Mesendoderm (in vitro differentiated cells): ENCODE measurements at regions not wholly inside any gene's neighbourhood (a gene's known extent, or its start where the extent isn't known, plus 50 kb on each side); places are given as distances from the start of the nearest gene placed in this dataset.
A peak's percentile ranks its signal among the peaks of the same experiment; 100 is the strongest.

Source experiments
- DNase-seq: peaks from one replicate; pipeline ENCODE4 v3.0.0; 2013
- H2AK5ac ChIP-seq: 2 replicates; pipeline ENCODE4 v1.6.1; 2013; ENCODE audit warnings: low read length, inconsistent platforms
- H2BK120ac ChIP-seq: 2 replicates; pipeline ENCODE4 v1.6.1; 2013; ENCODE audit warnings: low read depth, mild to moderate bottlenecking, low read length, moderate library complexity, mixed read lengths
- H2BK15ac ChIP-seq: replicated peaks from 2 replicates; pipeline ENCODE4 v1.6.1; 2013; ENCODE audit warnings: low read depth, mild to moderate bottlenecking, moderate library complexity
- H2BK5ac ChIP-seq: 2 replicates; pipeline ENCODE4 v1.6.1; 2013; ENCODE audit warnings: low read length, inconsistent platforms
- H3K18ac ChIP-seq: 2 replicates; pipeline ENCODE4 v1.6.1; 2013; ENCODE audit warnings: mild to moderate bottlenecking, low read length, mixed read lengths
- H3K23ac ChIP-seq: one replicate; pipeline ENCODE4 v1.6.1; 2013; ENCODE audit warnings: low read length
- H3K27ac ChIP-seq: 2 replicates; pipeline ENCODE4 v1.5.1; 2013; ENCODE audit warnings: low read depth, mild to moderate bottlenecking, inconsistent platforms, low read length, moderate library complexity
- H3K27me3 ChIP-seq: 2 replicates; pipeline ENCODE4 v1.6.1; 2013; ENCODE audit warnings: low read length, control low read depth, mild to moderate bottlenecking, inconsistent platforms; ENCODE audit not compliant: insufficient read depth, poor library complexity
- H3K36me3 ChIP-seq: 2 replicates; pipeline ENCODE4 v1.6.1; 2013; ENCODE audit warnings: low read length, inconsistent platforms; ENCODE audit not compliant: control insufficient read depth, insufficient read depth
- H3K4ac ChIP-seq: one replicate; pipeline ENCODE4 v1.6.1; 2013; ENCODE audit warnings: low read depth, mild to moderate bottlenecking, low read length, moderate library complexity
- H3K4me1 ChIP-seq: 2 replicates; pipeline ENCODE4 v1.6.1; 2013; ENCODE audit warnings: low read depth, low read length, inconsistent platforms; ENCODE audit not compliant: control insufficient read depth
- H3K4me2 ChIP-seq: 2 replicates; pipeline ENCODE4 v1.6.1; 2013; ENCODE audit warnings: low read length
- H3K4me3 ChIP-seq: 2 replicates; pipeline ENCODE4 v1.5.1; 2013; ENCODE audit warnings: mild to moderate bottlenecking, low read length
- H3K56ac ChIP-seq: one replicate; pipeline ENCODE4 v1.6.1; 2013; ENCODE audit warnings: low read length
- H3K79me1 ChIP-seq: 2 replicates; pipeline ENCODE4 v1.6.1; 2013; ENCODE audit warnings: low read length, inconsistent platforms
- H3K79me2 ChIP-seq: 2 replicates; pipeline ENCODE4 v1.6.1; 2013; ENCODE audit warnings: mild to moderate bottlenecking, low read length; ENCODE audit not compliant: control insufficient read depth, insufficient read depth
- H3K9ac ChIP-seq: 2 replicates; pipeline ENCODE4 v1.6.1; 2013; ENCODE audit warnings: low read length, inconsistent platforms
- H4K5ac ChIP-seq: one replicate; pipeline ENCODE4 v1.6.1; 2013; ENCODE audit warnings: low read length
- H4K8ac ChIP-seq: one replicate; pipeline ENCODE4 v1.6.1; 2013; ENCODE audit warnings: low read depth, mild to moderate bottlenecking, control low read depth, low read length, moderate library complexity
- WGBS: extraction: QIAGEN DNeasy Blood & Tissue Kit; methylation state at CpG from one replicate; pipeline ENCODE4 v1.1.7; 2013; ENCODE audit warnings: low lambda C conversion rate, missing lambda C conversion rate; ENCODE audit not compliant: insufficient coverage; ENCODE audit errors: extremely low coverage; 5-methylcytosine and 5-hydroxymethylcytosine counted together

GRCh38 chr21:20351138-20351537, 647.1 kb upstream of the NCAM2 start:
- Histone ChIP-seq H3K36me3 (no peaks in the 10 kb centered on the region), H3K4me2 (no peak overlapping the region), H2AK5ac (no peak overlapping the region), H3K79me2 (no peaks in the 10 kb centered on the region), H3K9ac (no peak overlapping the region), H2BK5ac (no peak overlapping the region), H2BK120ac (no peak overlapping the region), H3K56ac (no peak overlapping the region), H3K4me3 (no peak overlapping the region), H2BK15ac (no peak overlapping the region), H4K8ac (no peak overlapping the region), H3K27ac (no peak overlapping the region), H3K79me1 (no peaks in the 10 kb centered on the region), H3K23ac (no peak overlapping the region), H3K27me3 (no peaks in the 10 kb centered on the region), H4K5ac (no peak overlapping the region), H3K4me1 (no peaks in the 10 kb centered on the region), H3K18ac (no peak overlapping the region), H3K4ac (no peak overlapping the region)
- no CpG with 5 or more reads among the region's 4 CpGs for WGBS
- DNase-seq, result no peak

GRCh38 chr21:20353351-20353750, 644.9 kb upstream of the NCAM2 start:
- H3K79me2 ChIP-seq, result no peaks in the 10 kb centered on the region
- no peak overlapping the region for H3K9ac ChIP-seq
- H2BK5ac ChIP-seq, result no peak overlapping the region
- no peak for DNase-seq
- no peak overlapping the region for H3K4me3 ChIP-seq
- H3K56ac ChIP-seq, result no peak overlapping the region
- H4K8ac ChIP-seq, result no peak overlapping the region
- no peak overlapping the region for H3K4ac ChIP-seq
- no peak overlapping the region for H3K18ac ChIP-seq
- no peak overlapping the region for H3K23ac ChIP-seq
- H3K27ac ChIP-seq, result no peak overlapping the region
- H3K36me3 ChIP-seq, result no peaks in the 10 kb centered on the region
- H3K27me3 ChIP-seq, result no peaks in the 10 kb centered on the region
- H3K4me2 ChIP-seq, result no peak overlapping the region
- H2AK5ac ChIP-seq, result no peak overlapping the region
- H2BK120ac ChIP-seq, result no peak overlapping the region
- H3K79me1 ChIP-seq, result no peaks in the 10 kb centered on the region
- H4K5ac ChIP-seq, result no peak overlapping the region
- no peak overlapping the region for H2BK15ac ChIP-seq
- no peaks in the 10 kb centered on the region for H3K4me1 ChIP-seq
- WGBS, result no CpG with 5 or more reads among the region's 2 CpGs

- Histone ChIP-seq H2AK5ac (no peak overlapping the region), H3K27ac (no peak overlapping the region), H3K9ac (no peak overlapping the region), H3K23ac (no peak overlapping the region), H3K4me2 (no peak overlapping the region), H3K56ac (no peak overlapping the region), H3K79me2 (no peaks in the 10 kb centered on the region), H3K4ac (no peak overlapping the region), H3K4me1 (no peaks in the 10 kb centered on the region), H3K18ac (no peak overlapping the region), H3K4me3 (no peak overlapping the region), H2BK15ac (no peak overlapping the region), H2BK120ac (no peak overlapping the region), H4K5ac (no peak overlapping the region), H4K8ac (no peak overlapping the region), H3K79me1 (no peaks in the 10 kb centered on the region), H3K27me3 (no peaks in the 10 kb centered on the region), H2BK5ac (no peak overlapping the region), H3K36me3 (no peaks in the 10 kb centered on the region)
- no CpG with 5 or more reads among the region's 4 CpGs for WGBS
- no peak for DNase-seq
Measured at GRCh38 chr21:20373031-20373430, 625.2 kb upstream of the NCAM2 start.

DNA sequence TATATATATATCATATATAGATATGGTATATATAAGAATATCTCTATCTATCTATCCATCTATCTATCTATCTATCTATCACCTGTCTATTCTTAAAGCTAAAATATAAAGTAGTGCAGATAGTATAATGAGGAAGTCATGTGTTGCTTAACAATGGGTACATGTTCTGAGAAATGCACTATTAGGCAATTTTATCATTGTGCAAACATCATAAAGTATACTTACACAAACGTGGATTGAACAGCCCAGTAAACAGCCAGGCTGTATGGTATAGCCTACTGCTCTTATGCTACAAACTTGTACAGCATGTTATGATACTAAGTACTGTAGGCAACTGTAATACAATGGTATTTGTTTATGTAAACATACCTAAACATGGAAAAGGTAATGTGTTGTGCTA, 621.0 kb upstream of the NCAM2 start:
- no peak overlapping the region for H4K8ac ChIP-seq
- no peak overlapping the region for H3K4ac ChIP-seq
- H3K79me2 ChIP-seq, result no peaks in the 10 kb centered on the region
- no peak overlapping the region for H3K4me3 ChIP-seq
- H3K27ac ChIP-seq, result no peak overlapping the region
- H3K27me3 ChIP-seq, result no peaks in the 10 kb centered on the region
- no peaks in the 10 kb centered on the region for H3K36me3 ChIP-seq
- no peak overlapping the region for H3K23ac ChIP-seq
- WGBS, result no CpG with 5 or more reads among the region's 1 CpG
- no peaks in the 10 kb centered on the region for H3K4me1 ChIP-seq
- no peak overlapping the region for H3K18ac ChIP-seq
- no peak overlapping the region for H3K4me2 ChIP-seq
- no peaks in the 10 kb centered on the region for H3K79me1 ChIP-seq
- no peak overlapping the region for H4K5ac ChIP-seq
- no peak for DNase-seq
- no peak overlapping the region for H2BK15ac ChIP-seq
- H2AK5ac ChIP-seq, result no peak overlapping the region
- H3K56ac ChIP-seq, result no peak overlapping the region
- no peak overlapping the region for H2BK120ac ChIP-seq
- H3K9ac ChIP-seq, result no peak overlapping the region
- no peak overlapping the region for H2BK5ac ChIP-seq

GRCh38 chr21:20388400-20388799, 609.8 kb upstream of the NCAM2 start:
- Histone ChIP-seq H4K5ac (no peak overlapping the region), H3K18ac (no peak overlapping the region), H3K79me1 (no peaks in the 10 kb centered on the region), H3K79me2 (no peaks in the 10 kb centered on the region), H3K4me1 (no peaks in the 10 kb centered on the region), H3K4me3 (no peak overlapping the region), H2AK5ac (no peak overlapping the region), H3K56ac (no peak overlapping the region), H3K36me3 (no peaks in the 10 kb centered on the region), H3K23ac (no peak overlapping the region), H3K27me3 (no peaks in the 10 kb centered on the region), H2BK5ac (no peak overlapping the region), H3K9ac (no peak overlapping the region), H2BK120ac (no peak overlapping the region), H4K8ac (no peak overlapping the region), H3K4me2 (no peak overlapping the region), H2BK15ac (no peak overlapping the region), H3K27ac (no peak overlapping the region), H3K4ac (no peak overlapping the region)
- no CpG with 5 or more reads among the region's 6 CpGs for WGBS
- DNase-seq, result peak; percentile 35

GRCh38 chr21:20396798-20397197, 601.4 kb upstream of the NCAM2 start:
- H3K27ac ChIP-seq, result no peak overlapping the region
- H3K23ac ChIP-seq, result no peak overlapping the region
- H3K36me3 ChIP-seq, result no peaks in the 10 kb centered on the region
- no peak overlapping the region for H2AK5ac ChIP-seq
- no peaks in the 10 kb centered on the region for H3K79me2 ChIP-seq
- no peak overlapping the region for H4K8ac ChIP-seq
- no peak overlapping the region for H2BK5ac ChIP-seq
- no peak overlapping the region for H3K4me2 ChIP-seq
- no peak overlapping the region for H3K9ac ChIP-seq
- no peaks in the 10 kb centered on the region for H3K4me1 ChIP-seq
- H3K79me1 ChIP-seq, result no peaks in the 10 kb centered on the region
- H3K4ac ChIP-seq, result no peak overlapping the region
- DNase-seq, result no peak
- no peak overlapping the region for H2BK15ac ChIP-seq
- no CpG with 5 or more reads among the region's 10 CpGs for WGBS
- no peaks in the 10 kb centered on the region for H3K27me3 ChIP-seq
- no peak overlapping the region for H3K4me3 ChIP-seq
- no peak overlapping the region for H3K56ac ChIP-seq
- no peak overlapping the region for H3K18ac ChIP-seq
- no peak overlapping the region for H4K5ac ChIP-seq
- H2BK120ac ChIP-seq, result no peak overlapping the region
